ENCODE measurements at regions not wholly inside any gene's neighbourhood (a gene's known extent, or its start where the extent isn't known, plus 50 kb on each side); places are given as distances from the start of the nearest gene placed in this dataset.
A peak's percentile ranks its signal among the peaks of the same experiment; 100 is the strongest.

GRCh38 chr1:108027389-108027788, 62.4 kb upstream of the VAV3 start:
- H3K36me3 ChIP-seq (replicated peaks) = no peaks in the 10 kb centered on the region
- TF ChIP-seq CTCF (IDR thresholded peaks at IDR 0.05; ENCODE audit: low read depth, low read length, missing control alignments) = no peak
- no peak for DNase-seq
- H3K27me3 ChIP-seq (replicated peaks) = no peaks in the 10 kb centered on the region
- no peak overlapping the region for H3K27ac ChIP-seq
- H3K4me3 ChIP-seq (ENCODE audit: low read depth, low read length) = no peak overlapping the region
- in situ Hi-C loops (cut with HindIII; ENCODE audit: low pct_ligation_motif_present, low sequenced_read_pairs) = no loop called here

GRCh38 chr1:108017698-108018097, 52.7 kb upstream of the VAV3 start:
- Histone ChIP-seq H3K27me3 (replicated peaks) (no peaks in the 10 kb centered on the region), H3K36me3 (replicated peaks) (no peaks in the 10 kb centered on the region), H3K4me3 (ENCODE audit: low read depth, low read length) (no peak overlapping the region), H3K27ac (no peak overlapping the region)
- no peak for TF ChIP-seq CTCF (IDR thresholded peaks at IDR 0.05; ENCODE audit: low read depth, low read length, missing control alignments)
- DNase-seq = peak; percentile 23
- in situ Hi-C loops (cut with HindIII; ENCODE audit: low pct_ligation_motif_present, low sequenced_read_pairs) = no loop called here

GRCh38 chr1:108016451-108016920, 51.5 kb upstream of the VAV3 start:
- no peaks in the 10 kb centered on the region for H3K27me3 ChIP-seq (replicated peaks)
- H3K4me3 ChIP-seq (ENCODE audit: low read depth, low read length) = no peak overlapping the region
- TF ChIP-seq CTCF (IDR thresholded peaks at IDR 0.05; ENCODE audit: low read depth, low read length, missing control alignments) = no peak
- H3K27ac ChIP-seq = no peak overlapping the region
- H3K36me3 ChIP-seq (replicated peaks) = no peaks in the 10 kb centered on the region
- DNase-seq = peak; percentile 87
- in situ Hi-C loops (cut with HindIII; ENCODE audit: low pct_ligation_motif_present, low sequenced_read_pairs) = no loop called here
